Choroid plexus epithelial cell (primary cell): ENCODE measurements at regions not wholly inside any gene's neighbourhood (a gene's known extent, or its start where the extent isn't known, plus 50 kb on each side); places are given as distances from the start of the nearest gene placed in this dataset.

Experiments
- DNase-seq: peaks from one replicate; pipeline ENCODE4 v3.0.0-alpha.2; 2010; ENCODE audit warnings: low read depth
- H3K4me3 ChIP-seq: 2 replicates; pipeline ENCODE4 v1.5.1; 2011; ENCODE audit warnings: low read depth, mild to moderate bottlenecking, control low read depth, low read length, moderate library complexity
- CTCF ChIP-seq: conservative IDR thresholded peaks from 2 replicates; pipeline ENCODE4 v1.5.1; 2011; ENCODE audit warnings: low read depth, mild to moderate bottlenecking, control low read depth, inconsistent platforms, low read length, moderate library complexity

- DNase-seq: no peak
- no peak for TF ChIP-seq CTCF
- no peak overlapping the region for H3K4me3 ChIP-seq
Observed at GRCh38 chr9:90469865-90470387, 172.7 kb downstream of the DIRAS2 start.

- no peak overlapping the region for H3K4me3 ChIP-seq
- no peak for DNase-seq
- no peak for TF ChIP-seq CTCF
Observed at GRCh38 chr9:90476058-90476457, 166.6 kb downstream of the DIRAS2 start.

DNA sequence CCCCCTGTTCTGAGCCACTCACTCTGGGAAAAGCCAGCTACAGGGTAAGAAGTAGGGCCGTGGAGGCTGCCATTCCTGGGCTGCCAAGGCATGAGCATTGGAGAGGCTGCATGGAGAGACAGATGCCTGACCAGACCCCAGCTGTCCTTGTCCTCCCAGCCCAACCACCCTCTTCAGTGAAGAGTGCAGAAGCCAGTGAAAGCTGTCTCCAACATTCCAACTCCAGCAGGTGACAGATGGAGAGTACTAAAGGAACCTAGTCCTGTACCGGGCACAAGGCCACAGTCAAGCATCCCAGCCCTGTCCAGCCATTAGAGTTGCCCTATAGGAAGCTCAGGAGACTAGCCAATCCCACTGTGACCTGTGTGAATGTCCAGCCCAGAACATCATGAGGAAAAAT lies 165.1 kb downstream of the DIRAS2 start:
- no peak for TF ChIP-seq CTCF
- DNase-seq: no peak
- no peak overlapping the region for H3K4me3 ChIP-seq

DNA sequence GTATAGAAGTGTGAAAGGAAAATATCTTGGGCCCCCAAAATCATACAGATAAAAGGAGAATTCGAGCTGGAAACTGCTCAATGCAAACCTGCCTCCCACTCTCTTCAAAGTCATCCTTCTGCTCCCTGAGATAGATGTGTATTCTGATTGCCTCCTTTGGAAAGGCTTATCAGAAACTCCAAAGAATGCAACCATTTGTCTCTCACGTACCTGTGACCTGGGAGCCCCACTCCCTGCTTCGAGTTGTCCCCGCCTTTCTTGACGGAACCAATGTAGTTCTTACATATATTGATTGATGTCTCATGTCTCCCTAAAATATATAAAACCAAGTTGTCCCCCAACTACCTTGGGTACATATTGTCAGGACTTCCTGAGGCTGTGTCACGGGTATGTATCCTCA lies 163.8 kb downstream of the DIRAS2 start:
- no peak for DNase-seq
- no peak for TF ChIP-seq CTCF
- H3K4me3 ChIP-seq: no peak overlapping the region

- no peak overlapping the region for H3K4me3 ChIP-seq
- DNase-seq: no peak
- no peak for TF ChIP-seq CTCF
Observed at GRCh38 chr9:90485028-90485427, 157.6 kb downstream of the DIRAS2 start.

GRCh38 chr9:90489066-90489465 lies 153.6 kb downstream of the DIRAS2 start:
- H3K4me3 ChIP-seq: no peak overlapping the region
- no peak for TF ChIP-seq CTCF
- no peak for DNase-seq

DNA sequence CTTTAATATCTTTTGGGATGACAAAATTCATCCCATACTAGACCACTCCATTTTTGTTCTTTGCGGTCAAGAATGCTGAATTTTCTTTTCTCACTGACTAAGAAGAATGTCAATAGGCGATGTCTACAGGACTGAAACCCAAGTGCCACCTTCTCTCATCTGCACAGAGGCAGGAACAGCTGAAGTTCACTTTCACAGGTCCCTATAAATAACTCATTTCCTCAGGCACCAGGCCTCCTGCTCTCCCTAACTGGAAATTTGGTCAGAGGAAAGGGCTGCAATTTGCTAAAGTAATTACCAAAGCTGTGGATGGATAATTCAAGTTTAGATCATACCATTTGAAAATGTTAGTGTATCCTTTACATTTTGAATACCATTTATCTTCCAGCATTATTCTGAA lies 142.9 kb downstream of the DIRAS2 start:
- TF ChIP-seq CTCF: no peak
- H3K4me3 ChIP-seq: no peak overlapping the region
- DNase-seq: no peak
